ENCODE measurements at regions not wholly inside any gene's neighbourhood (a gene's known extent, or its start where the extent isn't known, plus 50 kb on each side); places are given as distances from the start of the nearest gene placed in this dataset.

DNA sequence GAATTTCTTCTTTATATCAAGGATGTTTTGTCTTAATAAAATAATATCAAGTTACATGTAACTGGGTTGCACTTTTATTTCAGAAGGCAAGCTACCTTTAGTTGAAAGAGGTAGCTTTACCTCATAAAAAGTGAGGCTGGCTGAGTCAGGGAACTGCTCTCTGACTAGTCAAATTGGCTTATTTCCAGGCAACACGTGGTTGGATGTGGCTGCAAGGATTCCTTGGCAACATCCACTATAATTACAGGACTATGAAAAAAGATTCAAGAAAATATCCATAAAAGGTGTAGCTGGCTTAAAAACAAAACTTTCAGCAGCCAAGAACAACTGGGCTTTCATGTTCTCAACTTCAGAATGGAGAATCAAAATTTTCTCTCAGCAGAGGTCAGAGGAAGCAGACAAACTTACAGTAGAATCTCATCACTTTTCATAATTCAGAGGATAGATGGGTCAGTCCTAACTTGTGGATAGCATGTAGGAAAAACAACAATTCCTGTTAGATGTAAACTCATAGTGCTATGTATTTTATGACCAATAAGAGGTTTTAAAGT, 779.1 kb downstream of the MECOM start:
- DNase-seq = no peak

DNA sequence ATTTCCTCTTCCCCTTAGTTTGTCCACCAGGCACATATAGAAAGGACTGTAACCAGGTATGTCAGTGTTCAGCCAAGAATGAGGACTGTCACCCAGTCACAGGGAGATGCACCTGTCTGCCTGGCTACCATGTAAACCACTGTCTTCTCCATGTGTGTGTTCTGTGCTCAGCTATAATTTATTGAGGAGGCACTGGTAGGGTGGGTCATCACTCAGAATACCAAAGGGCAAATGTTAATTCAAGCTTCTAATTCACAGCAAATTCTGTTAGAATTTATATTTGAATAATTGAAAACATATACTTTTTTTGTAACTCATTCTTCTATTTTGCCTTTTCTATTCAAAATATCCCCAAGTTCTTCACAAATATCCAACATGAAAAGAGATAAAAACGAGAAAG, 780.4 kb downstream of the MECOM start:
- no peak for DNase-seq

DNA sequence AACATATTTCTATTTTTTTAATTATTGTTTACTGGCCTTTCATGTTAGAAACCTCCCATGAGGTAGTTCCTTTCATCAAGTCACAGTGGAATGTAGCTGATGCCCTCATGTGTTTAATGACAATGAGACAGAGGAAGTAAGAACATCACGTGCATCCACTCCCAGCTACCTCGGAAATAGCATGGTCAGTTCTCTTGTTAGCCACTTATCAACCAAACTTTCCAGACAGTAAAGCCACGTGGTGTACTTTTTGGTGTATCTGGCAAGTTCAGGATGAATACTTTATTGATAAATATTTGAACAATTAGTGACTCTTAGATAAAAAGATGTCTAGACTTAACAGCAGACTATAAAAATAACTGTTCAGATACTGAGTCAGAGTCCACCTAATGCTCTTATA, 781.7 kb downstream of the MECOM start:
- no peak for DNase-seq

DNA sequence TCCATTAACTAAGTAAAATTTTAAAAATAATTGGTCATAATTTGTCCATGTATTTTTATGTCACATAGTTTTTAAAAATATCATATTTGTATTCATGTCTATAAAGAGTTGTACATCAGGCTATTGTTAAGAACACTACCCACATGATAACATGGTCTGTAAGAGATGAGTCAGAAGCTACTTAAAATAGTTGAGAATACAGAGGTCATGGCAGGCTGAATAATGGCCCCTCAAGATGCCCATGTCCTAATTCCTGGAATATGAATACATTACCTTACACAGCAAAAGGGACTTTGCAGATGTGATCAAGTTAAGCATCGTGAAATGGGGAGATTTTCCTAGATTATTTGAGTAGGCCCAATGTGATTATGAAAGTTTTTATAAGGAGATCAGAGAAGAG, 782.9 kb upstream of the GOLIM4 start:
- DNase-seq = no peak

GRCh38 chr3:168877899-168878298, 782.2 kb upstream of the GOLIM4 start:
- no peak for DNase-seq

- no peak for DNase-seq
Measured at GRCh38 chr3:168876346-168877035, 780.8 kb upstream of the GOLIM4 start.

GRCh38 chr3:168872826-168873225, 777.1 kb upstream of the GOLIM4 start:
- no peak for DNase-seq

DNA sequence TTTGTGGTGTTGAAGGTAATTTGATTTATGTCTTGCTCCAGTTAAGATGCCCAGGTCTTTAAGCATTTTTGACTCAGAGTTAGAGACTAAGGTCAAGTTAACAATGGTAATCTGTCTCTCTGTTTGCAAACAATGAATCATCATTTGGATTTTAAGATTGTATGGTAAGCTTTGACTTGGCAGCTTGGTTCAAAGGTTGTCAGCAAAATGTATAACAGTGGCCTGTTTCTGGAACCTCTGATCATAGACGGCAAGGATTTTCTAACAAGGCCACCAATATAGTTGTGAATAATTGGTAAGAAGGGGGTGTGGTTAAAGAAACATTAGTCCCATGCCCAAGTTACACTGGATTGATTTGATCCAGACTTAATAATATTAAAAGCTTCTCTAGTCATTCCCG, 775.2 kb upstream of the GOLIM4 start:
- DNase-seq = no peak

- peak in 1 of 2 experiments; percentile 51 for DNase-seq
Measured at GRCh38 chr3:168865022-168865551, 769.4 kb upstream of the GOLIM4 start.

- no peak for DNase-seq
Measured at GRCh38 chr3:168864107-168865021, 768.6 kb upstream of the GOLIM4 start.

DNA sequence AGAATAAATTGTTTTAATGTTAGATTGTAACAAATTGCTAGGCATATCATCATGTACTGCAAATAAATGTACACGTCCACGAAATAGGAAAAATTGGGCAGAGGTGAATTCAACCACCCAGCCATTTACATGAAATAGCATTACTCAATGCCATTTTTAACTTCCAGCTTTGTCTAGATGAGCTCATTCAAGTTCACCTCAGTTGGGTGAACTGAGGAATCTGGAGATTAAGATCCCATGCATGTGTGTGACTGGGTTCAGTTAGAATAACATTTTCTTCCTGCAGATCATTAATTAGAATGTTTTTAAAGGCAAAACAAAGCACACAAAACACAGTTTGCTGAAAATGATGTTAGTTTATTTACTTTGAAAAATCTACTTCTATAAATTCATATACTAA, 767.8 kb upstream of the GOLIM4 start:
- no peak for DNase-seq

DNA sequence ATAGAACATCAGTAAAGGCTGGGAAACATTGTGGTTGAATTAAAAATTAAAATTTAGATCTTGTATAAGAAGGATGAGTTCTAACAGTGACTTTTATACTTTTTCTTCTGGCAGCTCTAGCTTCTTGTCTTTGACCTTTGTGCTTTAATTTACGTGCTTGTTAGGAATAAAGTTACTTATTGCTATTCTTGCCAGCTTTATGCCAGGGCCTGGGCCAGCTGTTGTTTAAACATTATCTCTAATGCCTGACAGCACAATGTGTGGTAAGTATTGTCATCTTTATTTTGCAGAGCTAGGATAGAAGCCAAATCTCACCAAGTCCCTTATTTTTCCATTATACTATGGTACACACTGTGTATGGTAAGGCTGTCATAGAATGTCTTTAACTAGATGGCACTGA, 766.7 kb upstream of the GOLIM4 start:
- DNase-seq = no peak

DNA sequence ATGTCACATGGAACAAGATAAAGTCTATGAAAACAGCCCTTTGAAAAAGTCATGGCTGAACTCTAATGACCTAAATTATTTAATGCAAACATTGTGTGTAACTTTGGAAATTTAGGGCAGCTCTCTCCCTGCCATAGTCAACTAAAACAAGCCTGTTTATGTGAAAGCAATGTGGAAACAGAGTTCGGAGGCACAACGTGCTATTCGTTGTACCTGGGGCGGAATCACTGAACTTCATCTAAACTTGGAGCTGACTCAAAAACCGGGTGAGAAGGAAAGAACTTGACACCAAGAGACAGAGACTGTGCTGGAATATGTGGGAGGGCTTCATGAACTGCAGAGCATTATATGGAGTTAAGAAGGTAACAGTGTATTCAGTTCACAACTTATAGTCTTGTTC, 764.9 kb upstream of the GOLIM4 start:
- DNase-seq = no peak

DNA sequence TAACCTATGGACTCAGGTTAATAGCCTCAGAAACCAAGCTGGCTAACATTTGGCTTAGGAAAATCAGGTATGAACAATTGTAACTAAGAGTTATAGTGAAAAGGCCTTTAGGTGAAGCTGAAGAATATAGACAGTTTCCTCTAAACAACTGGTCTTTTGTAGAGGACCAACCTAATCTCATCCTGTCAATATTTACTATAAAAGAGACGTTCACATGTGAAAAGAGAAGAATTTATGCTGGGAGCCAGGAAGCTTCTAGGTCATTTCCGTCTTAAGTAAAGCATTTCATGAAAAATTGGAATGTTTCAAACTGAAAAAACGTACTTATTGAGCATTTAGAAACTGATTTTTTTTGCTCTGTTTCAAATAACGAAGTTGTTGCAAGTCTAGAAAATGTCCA, 764.3 kb upstream of the GOLIM4 start:
- DNase-seq = no peak

DNA sequence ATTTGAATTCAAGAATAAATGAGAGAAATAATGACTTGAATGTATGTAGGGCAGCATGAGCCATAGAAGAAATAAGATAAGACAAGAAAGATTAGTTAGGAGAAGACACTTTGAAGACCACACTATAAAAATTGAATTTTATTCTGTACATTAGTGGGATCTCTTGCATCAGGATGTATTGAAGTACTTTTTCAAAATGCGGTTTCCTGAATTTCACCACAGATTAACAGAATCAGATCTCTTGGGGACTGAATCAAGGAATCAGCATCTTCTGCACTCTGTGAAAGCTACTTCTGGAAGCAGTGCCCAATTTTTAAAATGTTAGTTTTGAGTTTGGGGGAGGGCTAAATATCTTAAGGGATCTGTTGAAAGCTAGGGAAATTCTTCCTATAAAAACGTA, 763.9 kb upstream of the GOLIM4 start:
- no peak for DNase-seq

GRCh38 chr3:168859143-168859542, 763.4 kb upstream of the GOLIM4 start:
- no peak for DNase-seq

DNA sequence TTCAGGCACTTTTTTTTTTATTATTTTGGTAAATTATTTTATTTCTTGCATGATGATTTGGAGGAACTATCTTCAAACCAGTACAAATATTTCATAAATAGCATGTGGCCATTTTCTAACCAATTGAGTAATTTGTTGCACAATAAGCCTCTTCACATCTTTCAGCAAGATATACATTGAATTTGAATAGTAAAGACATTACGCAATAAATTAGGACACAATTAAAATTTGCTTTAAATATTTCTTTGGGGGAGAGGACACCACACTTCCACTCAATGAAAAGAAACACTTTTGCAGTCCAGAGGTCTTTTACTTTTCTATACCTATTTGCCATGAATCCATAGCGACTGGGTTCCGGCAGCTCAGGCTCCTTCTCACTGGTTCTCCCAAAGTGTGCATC, 762.6 kb upstream of the GOLIM4 start:
- no peak for DNase-seq

DNA sequence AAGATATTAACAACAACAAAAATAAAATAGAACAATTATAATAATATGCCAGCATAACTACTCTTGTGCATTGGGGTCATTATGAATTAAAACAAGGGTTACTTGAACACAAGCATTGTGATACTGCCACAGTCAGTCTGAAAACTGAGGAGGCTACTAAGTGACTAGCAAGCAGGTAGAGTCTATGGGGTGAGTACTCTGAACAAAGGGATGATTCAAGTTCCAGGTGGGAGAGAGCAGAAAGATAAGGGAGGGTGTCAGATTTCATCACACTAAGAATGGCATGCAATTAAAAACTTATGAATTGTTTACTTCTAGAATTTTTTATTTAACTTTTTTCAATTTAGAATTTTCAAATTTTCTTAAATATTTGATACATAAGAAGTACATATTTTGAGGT, 754.4 kb upstream of the GOLIM4 start:
- DNase-seq = no peak

DNA sequence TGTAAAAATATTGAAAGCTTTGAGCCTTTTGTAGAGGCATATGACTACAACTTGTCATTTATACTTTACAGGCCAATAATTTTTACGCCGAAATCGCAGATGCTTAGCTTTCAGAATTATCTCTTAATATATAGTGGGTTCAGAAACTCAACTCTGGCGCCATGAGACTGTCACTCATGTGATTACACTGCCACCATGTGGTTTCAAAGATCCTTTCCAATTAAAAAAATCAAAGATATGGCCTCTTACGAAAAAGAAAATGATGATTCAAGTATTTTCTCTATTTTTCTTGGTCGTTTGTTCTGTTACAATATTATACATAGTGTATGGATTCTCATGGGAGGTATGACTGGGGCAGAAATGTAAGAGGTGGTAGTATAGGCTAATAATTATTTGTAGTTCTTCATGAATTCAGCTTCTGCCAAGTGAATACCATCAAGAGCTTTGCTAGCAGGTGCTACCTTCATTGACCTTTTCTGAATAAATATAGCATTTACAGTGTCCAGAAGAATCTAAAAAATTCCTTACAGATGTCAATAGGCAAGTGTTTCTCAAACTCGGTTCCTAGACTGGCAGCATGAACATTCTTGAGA, 751.7 kb upstream of the GOLIM4 start:
- peak in 1 of 2 experiments; percentile 48 for DNase-seq

DNA sequence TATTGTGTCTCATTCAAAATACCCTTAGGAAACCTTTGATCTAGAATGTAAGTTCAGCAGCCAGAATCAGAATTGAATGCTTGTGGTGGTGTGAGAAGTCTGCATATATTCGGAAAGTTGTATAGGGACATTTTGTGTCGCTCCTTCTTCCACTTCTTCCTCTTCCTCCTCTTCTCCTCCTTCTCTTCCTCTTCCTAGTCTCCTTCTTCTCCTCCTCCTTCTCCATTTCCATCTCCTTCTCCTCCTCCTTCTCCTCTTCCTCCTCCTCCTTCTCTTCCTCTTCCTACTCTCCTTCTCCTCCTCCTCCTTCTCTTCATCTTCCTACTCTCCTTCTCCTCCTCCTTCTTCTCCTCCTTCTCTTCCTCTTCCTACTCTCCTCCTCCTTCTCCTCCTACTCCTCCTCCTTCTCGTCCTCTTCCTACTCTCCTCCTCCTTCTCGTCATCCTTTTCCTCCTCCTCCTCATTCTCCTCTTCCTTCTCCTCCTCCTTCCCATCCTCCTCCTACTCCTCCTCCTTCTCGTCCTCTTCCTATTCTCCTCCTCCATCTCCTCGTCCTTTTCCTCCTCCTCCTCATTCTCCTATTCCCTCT, 749.3 kb upstream of the GOLIM4 start:
- no peak for DNase-seq

- peak in 1 of 2 experiments; percentile 2 for DNase-seq
Measured at GRCh38 chr3:168844472-168844871, 748.7 kb upstream of the GOLIM4 start.

DNA sequence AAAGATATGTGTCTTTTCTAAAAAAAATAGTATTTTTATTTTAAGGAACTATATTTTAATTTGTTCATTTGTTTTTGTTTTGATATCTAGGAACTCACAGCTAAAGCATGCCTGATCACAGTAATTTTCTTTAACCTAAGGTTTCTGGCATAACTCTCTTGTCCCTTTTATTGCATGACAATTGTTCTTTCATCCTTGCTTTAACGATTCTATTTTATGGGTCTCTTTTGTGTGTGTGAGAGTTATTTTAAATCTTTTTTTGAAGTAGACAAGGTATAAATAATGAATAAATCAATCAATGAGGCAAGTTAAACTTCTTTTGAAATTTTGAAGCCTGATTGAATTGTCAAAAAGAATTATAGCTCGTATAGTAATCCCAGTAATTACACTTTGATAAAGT, 747.8 kb upstream of the GOLIM4 start:
- DNase-seq = no peak

GRCh38 chr3:168839653-168840052, 743.9 kb upstream of the GOLIM4 start:
- no peak for DNase-seq

All from SW 1271 (cell line).